ENCODE measurements at regions not wholly inside any gene's neighbourhood (a gene's known extent, or its start where the extent isn't known, plus 50 kb on each side); places are given as distances from the start of the nearest gene placed in this dataset.

DNA sequence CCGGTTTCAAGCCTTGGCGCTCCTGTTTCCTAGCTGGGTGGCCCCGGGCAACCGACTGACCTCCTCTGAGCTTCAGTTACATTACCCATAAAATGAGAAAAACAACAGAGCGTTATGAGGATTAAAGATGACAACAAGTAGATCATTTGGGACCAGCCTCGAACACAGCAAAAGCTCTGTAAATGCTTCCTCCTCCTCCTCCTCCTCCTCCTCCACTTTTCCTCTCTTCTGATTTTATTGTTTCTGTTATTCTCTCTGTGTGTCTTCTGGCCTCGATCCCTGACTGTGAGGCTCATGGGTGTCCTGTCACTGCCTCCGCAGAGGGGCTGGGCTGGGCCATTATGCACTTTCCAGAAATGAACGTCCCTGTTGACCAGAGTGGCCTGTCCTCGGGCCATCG is 176.2 kb downstream of the URI1 start:
- H3K27ac ChIP-seq (ENCODE audit: low read depth, low read length): no peak overlapping the region
- no peaks in the 10 kb centered on the region for H4K20me1 ChIP-seq (ENCODE audit: control insufficient read depth, insufficient read depth, low read depth, low read length)
- TF ChIP-seq EZH2phosphoT487 (IDR thresholded peaks at IDR 0.05; ENCODE audit: borderline replicate concordance, low read length): no peak
- no peak for TF ChIP-seq CTCF (IDR thresholded peaks at IDR 0.05; ENCODE audit: low read depth, low read length, poor library complexity, severe bottlenecking)
- H3K9me2 ChIP-seq (replicated peaks; ENCODE audit: control insufficient read depth, low read length): no peaks in the 10 kb centered on the region
- H3K9me3 ChIP-seq (ENCODE audit: control insufficient read depth, insufficient read depth, low read length): no peaks in the 10 kb centered on the region
- no peaks in the 10 kb centered on the region for H3K27me3 ChIP-seq (ENCODE audit: control insufficient read depth, low read length)
- no peak overlapping the region for H3K4me3 ChIP-seq (ENCODE audit: low read length)
- no peaks in the 10 kb centered on the region for H3F3A ChIP-seq (ENCODE audit: control insufficient read depth, insufficient read depth)
- no peaks in the 10 kb centered on the region for H3K79me2 ChIP-seq (ENCODE audit: control insufficient read depth, low read length)
- no peaks in the 10 kb centered on the region for H3K4me1 ChIP-seq (ENCODE audit: control insufficient read depth, low read length)
- no peak overlapping the region for H3K4me2 ChIP-seq (ENCODE audit: low read length)
- no peaks in the 10 kb centered on the region for H3K36me3 ChIP-seq (ENCODE audit: control insufficient read depth, low read length)

DNA sequence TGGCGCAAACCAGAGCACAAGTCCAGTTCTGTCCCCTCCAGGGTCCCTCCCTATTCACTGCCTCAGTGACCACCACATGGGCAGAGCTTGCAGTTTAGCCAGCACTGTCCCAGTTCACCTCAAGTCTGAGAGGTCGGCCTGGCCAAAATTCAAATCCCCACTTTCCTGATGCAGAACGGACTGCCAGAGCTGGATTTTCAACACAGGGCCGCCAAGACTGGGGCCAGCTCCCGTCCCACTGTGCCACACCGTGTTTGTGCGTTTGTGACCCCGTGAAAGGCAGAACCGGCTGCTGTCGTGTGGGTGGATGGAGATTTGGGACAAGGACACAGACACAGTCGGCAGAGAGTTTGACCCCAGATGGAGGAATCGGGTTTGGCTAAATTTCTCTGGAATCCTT is 176.7 kb downstream of the URI1 start:
- no peaks in the 10 kb centered on the region for H3K9me3 ChIP-seq (ENCODE audit: control insufficient read depth, insufficient read depth, low read length)

DNA sequence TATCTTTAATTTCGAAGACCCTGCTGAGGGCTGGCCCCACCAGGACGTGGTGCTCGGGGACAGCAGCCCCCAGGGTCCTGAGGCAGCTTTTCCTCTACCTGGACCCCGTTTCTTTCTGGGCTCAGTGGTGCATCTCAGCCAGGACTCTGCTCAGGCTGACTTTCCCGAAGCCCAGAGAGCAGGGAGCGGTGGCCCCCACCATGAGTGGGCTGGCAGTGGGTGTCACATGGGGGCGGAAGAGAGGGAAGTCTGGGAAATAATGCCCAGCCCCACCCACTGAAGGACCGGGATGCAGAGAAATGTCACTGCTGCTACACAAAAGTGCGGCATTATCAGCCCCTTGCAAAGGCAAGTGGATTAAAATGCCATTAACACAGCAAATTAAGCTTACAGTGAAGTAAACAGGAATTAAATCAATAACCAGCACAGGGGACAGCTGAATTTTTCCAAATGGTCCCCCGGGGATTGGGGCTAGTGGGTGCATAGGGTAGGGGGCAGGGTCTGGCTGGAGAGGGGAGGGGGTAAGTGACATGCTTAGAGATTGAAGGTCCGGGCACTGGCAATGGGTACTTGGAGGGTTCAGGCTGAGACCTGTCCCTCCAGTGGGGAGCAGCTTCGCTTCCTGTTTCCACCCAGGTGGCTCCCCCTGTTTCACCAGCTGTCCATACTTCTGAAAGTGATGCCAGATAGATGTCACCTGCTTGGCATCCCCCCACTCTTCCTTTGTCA is 177.3 kb downstream of the URI1 start:
- Histone ChIP-seq H3F3A (ENCODE audit: control insufficient read depth, insufficient read depth) (no peaks in the 10 kb centered on the region), H3K27ac (ENCODE audit: low read depth, low read length) (no peak overlapping the region), H3K9me3 (ENCODE audit: control insufficient read depth, insufficient read depth, low read length) (no peaks in the 10 kb centered on the region)

More for the DNA sequence above, 176.7 kb downstream of the URI1 start:
- Histone ChIP-seq H3K4me3 (ENCODE audit: low read length) (no peak overlapping the region), H3K4me1 (ENCODE audit: control insufficient read depth, low read length) (no peaks in the 10 kb centered on the region), H3K27me3 (ENCODE audit: control insufficient read depth, low read length) (no peaks in the 10 kb centered on the region), H3F3A (ENCODE audit: control insufficient read depth, insufficient read depth) (no peaks in the 10 kb centered on the region), H3K36me3 (ENCODE audit: control insufficient read depth, low read length) (no peaks in the 10 kb centered on the region), H3K4me2 (ENCODE audit: low read length) (no peak overlapping the region), H3K27ac (ENCODE audit: low read depth, low read length) (no peak overlapping the region), H3K79me2 (ENCODE audit: control insufficient read depth, low read length) (no peaks in the 10 kb centered on the region), H3K9me2 (replicated peaks; ENCODE audit: control insufficient read depth, low read length) (no peaks in the 10 kb centered on the region), H4K20me1 (ENCODE audit: control insufficient read depth, insufficient read depth, low read depth, low read length) (no peaks in the 10 kb centered on the region)
- TF ChIP-seq EZH2phosphoT487 (IDR thresholded peaks at IDR 0.05; ENCODE audit: borderline replicate concordance, low read length) (no peak), CTCF (IDR thresholded peaks at IDR 0.05; ENCODE audit: low read depth, low read length, poor library complexity, severe bottlenecking) (no peak)

More for the DNA sequence above, 177.3 kb downstream of the URI1 start:
- H3K79me2 ChIP-seq (ENCODE audit: control insufficient read depth, low read length): no peaks in the 10 kb centered on the region
- H3K9me2 ChIP-seq (replicated peaks; ENCODE audit: control insufficient read depth, low read length): no peaks in the 10 kb centered on the region
- H4K20me1 ChIP-seq (ENCODE audit: control insufficient read depth, insufficient read depth, low read depth, low read length): no peaks in the 10 kb centered on the region
- no peaks in the 10 kb centered on the region for H3K36me3 ChIP-seq (ENCODE audit: control insufficient read depth, low read length)
- H3K4me2 ChIP-seq (ENCODE audit: low read length): no peak overlapping the region
- no peaks in the 10 kb centered on the region for H3K4me1 ChIP-seq (ENCODE audit: control insufficient read depth, low read length)
- H3K27me3 ChIP-seq (ENCODE audit: control insufficient read depth, low read length): no peaks in the 10 kb centered on the region
- no peak overlapping the region for H3K4me3 ChIP-seq (ENCODE audit: low read length)
- TF ChIP-seq CTCF (IDR thresholded peaks at IDR 0.05; ENCODE audit: low read depth, low read length, poor library complexity, severe bottlenecking) (no peak), EZH2phosphoT487 (IDR thresholded peaks at IDR 0.05; ENCODE audit: borderline replicate concordance, low read length) (no peak)

All from DOHH2 (cell line).